Activated CD4-positive, alpha-beta T cell treated with anti-CD3 and anti-CD28 coated beads for 1 hour (primary cell): ENCODE measurements at regions not wholly inside any gene's neighbourhood (a gene's known extent, or its start where the extent isn't known, plus 50 kb on each side); places are given as distances from the start of the nearest gene placed in this dataset.
"Not testable (repeated sequence)": the region's sequence is repeated elsewhere in the genome, so short reads cannot be mapped to it uniquely, and the experiment has no call there.

Experiments
- DNase-seq: peaks from one replicate; pipeline ENCODE4 v3.0.0-alpha.2; 2020

- DNase-seq = no peak
Measured at GRCh38 chr12:68984796-68985573, 52.0 kb upstream of the CPM start.

GRCh38 chr12:68997526-68997925 is 64.6 kb upstream of the CPM start:
- DNase-seq = not testable (repeated sequence)

GRCh38 chr12:68998041-68998440 is 65.1 kb upstream of the CPM start:
- DNase-seq = no peak

- no peak for DNase-seq
Measured at GRCh38 chr12:69000074-69000473, 67.1 kb upstream of the CPM start.

- DNase-seq = no peak
Measured at GRCh38 chr12:69000540-69001243, 67.7 kb upstream of the CPM start.

- DNase-seq = no peak
Measured at GRCh38 chr12:69001251-69001650, 68.3 kb upstream of the CPM start.

GRCh38 chr12:69002969-69003368 is 70.0 kb upstream of the CPM start:
- no peak for DNase-seq

GRCh38 chr12:69003991-69004390 is 71.0 kb upstream of the CPM start:
- DNase-seq = no peak

GRCh38 chr12:69007101-69007854 is 74.3 kb upstream of the CPM start:
- DNase-seq = no peak

- no peak for DNase-seq
Measured at GRCh38 chr12:69007855-69008351, 74.9 kb upstream of the CPM start.

GRCh38 chr12:69008520-69008919 is 75.5 kb upstream of the CPM start:
- DNase-seq = no peak

- no peak for DNase-seq
Measured at GRCh38 chr12:69014047-69014446, 81.1 kb upstream of the CPM start.

- no peak for DNase-seq
Measured at GRCh38 chr12:69015017-69015416, 82.0 kb upstream of the CPM start.

GRCh38 chr12:69015831-69016230 is 82.9 kb upstream of the CPM start:
- DNase-seq = no peak

GRCh38 chr12:69019082-69019481 is 86.1 kb upstream of the CPM start:
- DNase-seq = no peak

- DNase-seq = no peak
Measured at GRCh38 chr12:69019910-69020309, 86.9 kb upstream of the CPM start.

- DNase-seq = no peak
Measured at GRCh38 chr12:69022674-69023073, 89.7 kb upstream of the CPM start.

GRCh38 chr12:69023840-69024239 is 90.9 kb upstream of the CPM start:
- DNase-seq = no peak

GRCh38 chr12:69024413-69024812 is 91.4 kb upstream of the CPM start:
- no peak for DNase-seq

- no peak for DNase-seq
Measured at GRCh38 chr12:69024907-69025306, 91.9 kb upstream of the CPM start.

GRCh38 chr12:69026336-69026735 is 93.4 kb upstream of the CPM start:
- no peak for DNase-seq

GRCh38 chr12:69027411-69027881 is 94.5 kb upstream of the CPM start:
- no peak for DNase-seq

GRCh38 chr12:69028941-69029729 is 96.2 kb upstream of the CPM start:
- no peak for DNase-seq
